ENCODE measurements at regions not wholly inside any gene's neighbourhood (a gene's known extent, or its start where the extent isn't known, plus 50 kb on each side); places are given as distances from the start of the nearest gene placed in this dataset.
A peak's percentile ranks its signal among the peaks of the same experiment; 100 is the strongest.

GRCh38 chr12:42691991-42692557, 102.5 kb upstream of the PRICKLE1 start:
- no peaks in the 10 kb centered on the region for H3K4me1 ChIP-seq (ENCODE audit: control insufficient read depth, insufficient read depth, low read length)
- TF ChIP-seq ZNF138 (tag by site-specific recombination; IDR thresholded peaks at IDR 0.05; ENCODE audit: borderline replicate concordance) (no peak), FEZF1 (tag by site-specific recombination; IDR thresholded peaks at IDR 0.05) (no peak), ZNF169 (tag by site-specific recombination; IDR thresholded peaks at IDR 0.05) (no peak), ZNF112 (tag by site-specific recombination; IDR thresholded peaks at IDR 0.05) (no peak), ZNF366 (tag by site-specific recombination; conservative IDR thresholded peaks at IDR 0.05) (no peak), ZNF18 (tag by site-specific recombination; IDR thresholded peaks at IDR 0.05) (no peak), SETDB1 (IDR thresholded peaks at IDR 0.05; ENCODE audit: insufficient read length, low read length) (no peak), ZNF654 (tag by site-specific recombination; IDR thresholded peaks at IDR 0.05; ENCODE audit: low read depth) (no peak), ZNF324 (tag by site-specific recombination; IDR thresholded peaks at IDR 0.05) (no peak), ZNF223 (tag by site-specific recombination; IDR thresholded peaks at IDR 0.05) (no peak), ZNF660 (tag by site-specific recombination; IDR thresholded peaks at IDR 0.05) (no peak)
- TF ChIP-seq, protein P1, sequence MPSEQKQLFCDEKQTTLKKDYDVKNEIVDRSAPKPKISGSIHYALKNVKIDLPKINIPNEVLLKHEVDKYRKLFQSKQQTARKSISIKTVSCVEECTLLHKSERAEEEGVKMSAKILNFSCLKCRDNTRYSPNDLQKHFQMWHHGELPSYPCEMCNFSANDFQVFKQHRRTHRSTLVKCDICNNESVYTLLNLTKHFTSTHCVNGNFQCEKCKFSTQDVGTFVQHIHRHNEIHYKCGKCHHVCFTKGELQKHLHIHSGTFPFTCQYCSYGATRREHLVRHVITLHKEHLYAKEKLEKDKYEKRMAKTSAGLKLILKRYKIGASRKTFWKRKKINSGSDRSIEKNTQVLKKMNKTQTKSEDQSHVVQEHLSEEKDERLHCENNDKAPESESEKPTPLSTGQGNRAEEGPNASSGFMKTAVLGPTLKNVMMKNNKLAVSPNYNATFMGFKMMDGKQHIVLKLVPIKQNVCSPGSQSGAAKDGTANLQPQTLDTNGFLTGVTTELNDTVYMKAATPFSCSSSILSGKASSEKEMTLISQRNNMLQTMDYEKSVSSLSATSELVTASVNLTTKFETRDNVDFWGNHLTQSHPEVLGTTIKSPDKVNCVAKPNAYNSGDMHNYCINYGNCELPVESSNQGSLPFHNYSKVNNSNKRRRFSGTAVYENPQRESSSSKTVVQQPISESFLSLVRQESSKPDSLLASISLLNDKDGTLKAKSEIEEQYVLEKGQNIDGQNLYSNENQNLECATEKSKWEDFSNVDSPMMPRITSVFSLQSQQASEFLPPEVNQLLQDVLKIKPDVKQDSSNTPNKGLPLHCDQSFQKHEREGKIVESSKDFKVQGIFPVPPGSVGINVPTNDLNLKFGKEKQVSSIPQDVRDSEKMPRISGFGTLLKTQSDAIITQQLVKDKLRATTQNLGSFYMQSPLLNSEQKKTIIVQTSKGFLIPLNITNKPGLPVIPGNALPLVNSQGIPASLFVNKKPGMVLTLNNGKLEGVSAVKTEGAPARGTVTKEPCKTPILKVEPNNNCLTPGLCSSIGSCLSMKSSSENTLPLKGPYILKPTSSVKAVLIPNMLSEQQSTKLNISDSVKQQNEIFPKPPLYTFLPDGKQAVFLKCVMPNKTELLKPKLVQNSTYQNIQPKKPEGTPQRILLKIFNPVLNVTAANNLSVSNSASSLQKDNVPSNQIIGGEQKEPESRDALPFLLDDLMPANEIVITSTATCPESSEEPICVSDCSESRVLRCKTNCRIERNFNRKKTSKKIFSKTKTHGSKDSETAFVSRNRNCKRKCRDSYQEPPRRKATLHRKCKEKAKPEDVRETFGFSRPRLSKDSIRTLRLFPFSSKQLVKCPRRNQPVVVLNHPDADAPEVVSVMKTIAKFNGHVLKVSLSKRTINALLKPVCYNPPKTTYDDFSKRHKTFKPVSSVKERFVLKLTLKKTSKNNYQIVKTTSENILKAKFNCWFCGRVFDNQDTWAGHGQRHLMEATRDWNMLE (tag by site-specific recombination; conservative IDR thresholded peaks at IDR 0.05; ENCODE audit: low read depth), result no peak
- H3K4me3 ChIP-seq (ENCODE audit: low read depth, low read length), result no peak overlapping the region
- no peaks in the 10 kb centered on the region for H3K36me3 ChIP-seq (ENCODE audit: control insufficient read depth in 2 of 2, insufficient read depth in 1 of 2, low read length in 2 of 2)
- no peaks in the 10 kb centered on the region for H3K9me3 ChIP-seq (ENCODE audit: control insufficient read depth, insufficient read depth, low read depth, low read length)
- ChIA-PET CTCF (interaction anchor here (0.7 kb wide), 1 partner anchor 231 kb away, joined by 4 read pairs; no protein-coding TSS in a partner anchor), POLR2A (no interaction called here)
- H3K27ac ChIP-seq (ENCODE audit: extremely low read depth, low read depth, low read length), result no peak overlapping the region

DNA sequence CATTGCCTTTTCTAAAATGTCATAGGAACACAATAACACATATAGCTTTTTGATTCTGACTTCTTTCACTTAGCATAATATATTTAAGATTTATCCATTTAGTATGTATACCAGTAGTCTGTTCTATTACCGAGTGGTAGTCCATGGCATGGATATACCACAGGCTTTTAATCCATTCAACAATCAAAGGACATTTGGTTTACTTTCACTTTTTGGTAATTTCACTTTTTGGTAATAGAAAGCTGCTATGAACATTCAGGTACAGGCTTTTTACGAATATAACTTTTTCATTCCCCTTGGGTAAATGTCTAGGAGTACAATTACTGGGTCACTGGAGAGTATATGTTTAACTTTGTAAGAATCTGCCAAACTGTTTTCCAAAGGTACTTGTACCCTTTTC, 100.7 kb upstream of the PRICKLE1 start:
- H3K4me3 ChIP-seq (ENCODE audit: low read depth, low read length), result no peak overlapping the region
- TF ChIP-seq KLF17 (tag by site-specific recombination; IDR thresholded peaks at IDR 0.05) (no peak), MZF1 (tag by site-specific recombination; IDR thresholded peaks at IDR 0.05; ENCODE audit: borderline replicate concordance) (no peak), PRDM1 (tag by site-specific recombination; IDR thresholded peaks at IDR 0.05) (peak; percentile 71), ZNF324 (tag by site-specific recombination; IDR thresholded peaks at IDR 0.05) (no peak)
- TF ChIP-seq, protein P2, sequence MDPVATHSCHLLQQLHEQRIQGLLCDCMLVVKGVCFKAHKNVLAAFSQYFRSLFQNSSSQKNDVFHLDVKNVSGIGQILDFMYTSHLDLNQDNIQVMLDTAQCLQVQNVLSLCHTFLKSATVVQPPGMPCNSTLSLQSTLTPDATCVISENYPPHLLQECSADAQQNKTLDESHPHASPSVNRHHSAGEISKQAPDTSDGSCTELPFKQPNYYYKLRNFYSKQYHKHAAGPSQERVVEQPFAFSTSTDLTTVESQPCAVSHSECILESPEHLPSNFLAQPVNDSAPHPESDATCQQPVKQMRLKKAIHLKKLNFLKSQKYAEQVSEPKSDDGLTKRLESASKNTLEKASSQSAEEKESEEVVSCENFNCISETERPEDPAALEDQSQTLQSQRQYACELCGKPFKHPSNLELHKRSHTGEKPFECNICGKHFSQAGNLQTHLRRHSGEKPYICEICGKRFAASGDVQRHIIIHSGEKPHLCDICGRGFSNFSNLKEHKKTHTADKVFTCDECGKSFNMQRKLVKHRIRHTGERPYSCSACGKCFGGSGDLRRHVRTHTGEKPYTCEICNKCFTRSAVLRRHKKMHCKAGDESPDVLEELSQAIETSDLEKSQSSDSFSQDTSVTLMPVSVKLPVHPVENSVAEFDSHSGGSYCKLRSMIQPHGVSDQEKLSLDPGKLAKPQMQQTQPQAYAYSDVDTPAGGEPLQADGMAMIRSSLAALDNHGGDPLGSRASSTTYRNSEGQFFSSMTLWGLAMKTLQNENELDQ (tag by site-specific recombination; IDR thresholded peaks at IDR 0.05; ENCODE audit: low read depth), result no peak
- POLR2A ChIA-PET, result no interaction called here
- H3K4me1 ChIP-seq (ENCODE audit: control insufficient read depth, insufficient read depth, low read length), result no peaks in the 10 kb centered on the region
- H3K36me3 ChIP-seq (ENCODE audit: control insufficient read depth in 2 of 2, insufficient read depth in 1 of 2, low read length in 2 of 2), result no peaks in the 10 kb centered on the region
- no peaks in the 10 kb centered on the region for H3K9me3 ChIP-seq (ENCODE audit: control insufficient read depth, insufficient read depth, low read depth, low read length)
- no peak overlapping the region for H3K27ac ChIP-seq (ENCODE audit: extremely low read depth, low read depth, low read length)
- CTCF ChIA-PET, result interaction anchor here (1.5 kb wide), 1 partner anchor 208 kb away, joined by 4 read pairs; no protein-coding TSS in a partner anchor
